HL-60 (cell line): ENCODE measurements at regions not wholly inside any gene's neighbourhood (a gene's known extent, or its start where the extent isn't known, plus 50 kb on each side); places are given as distances from the start of the nearest gene placed in this dataset.

Experiments
- GABPA ChIP-seq: IDR thresholded peaks from 2 replicates; pipeline ENCODE4 v1.6.1; 2012; ENCODE audit warnings: low read depth
- POLR2AphosphoS5 ChIP-seq: IDR thresholded peaks from 2 replicates; pipeline ENCODE4 v1.6.1; 2012; ENCODE audit warnings: low read depth
- TF ChIP-seq, protein P1 (sequence below): IDR thresholded peaks from one replicate; pipeline ENCODE4 v1.5.1; 2011; ENCODE audit warnings: low read length, control low read depth, inconsistent platforms; ENCODE audit not compliant: insufficient read depth
- TF ChIP-seq, protein P2 (sequence below): IDR thresholded peaks from 2 replicates; pipeline ENCODE4 v1.6.1; 2012; ENCODE audit warnings: low read depth; ENCODE audit not compliant: insufficient replicate concordance

DNA sequence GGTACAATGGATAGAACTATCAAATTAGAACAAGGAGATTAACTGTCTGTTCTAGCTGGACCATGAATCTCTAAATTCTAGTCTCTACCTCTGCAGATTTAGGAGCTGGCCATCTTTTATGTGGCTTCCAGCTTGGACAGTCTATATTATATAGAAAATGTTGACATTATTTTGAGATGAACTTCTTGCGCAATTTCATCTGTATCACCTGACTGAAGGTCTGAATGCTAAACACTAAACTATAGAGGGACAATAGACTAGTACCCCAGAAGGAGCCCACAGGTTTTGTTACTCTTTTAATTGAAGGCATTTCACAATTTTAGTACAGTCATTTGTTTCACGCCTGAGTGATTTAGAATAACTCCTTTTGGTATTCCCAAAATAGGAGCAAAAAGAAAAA, 222.4 kb upstream of the ANKRD30A start:
- TF ChIP-seq, protein P1, sequence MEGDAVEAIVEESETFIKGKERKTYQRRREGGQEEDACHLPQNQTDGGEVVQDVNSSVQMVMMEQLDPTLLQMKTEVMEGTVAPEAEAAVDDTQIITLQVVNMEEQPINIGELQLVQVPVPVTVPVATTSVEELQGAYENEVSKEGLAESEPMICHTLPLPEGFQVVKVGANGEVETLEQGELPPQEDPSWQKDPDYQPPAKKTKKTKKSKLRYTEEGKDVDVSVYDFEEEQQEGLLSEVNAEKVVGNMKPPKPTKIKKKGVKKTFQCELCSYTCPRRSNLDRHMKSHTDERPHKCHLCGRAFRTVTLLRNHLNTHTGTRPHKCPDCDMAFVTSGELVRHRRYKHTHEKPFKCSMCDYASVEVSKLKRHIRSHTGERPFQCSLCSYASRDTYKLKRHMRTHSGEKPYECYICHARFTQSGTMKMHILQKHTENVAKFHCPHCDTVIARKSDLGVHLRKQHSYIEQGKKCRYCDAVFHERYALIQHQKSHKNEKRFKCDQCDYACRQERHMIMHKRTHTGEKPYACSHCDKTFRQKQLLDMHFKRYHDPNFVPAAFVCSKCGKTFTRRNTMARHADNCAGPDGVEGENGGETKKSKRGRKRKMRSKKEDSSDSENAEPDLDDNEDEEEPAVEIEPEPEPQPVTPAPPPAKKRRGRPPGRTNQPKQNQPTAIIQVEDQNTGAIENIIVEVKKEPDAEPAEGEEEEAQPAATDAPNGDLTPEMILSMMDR, result no peak
- TF ChIP-seq POLR2AphosphoS5 (no peak), GABPA (no peak)
- TF ChIP-seq, protein P2, sequence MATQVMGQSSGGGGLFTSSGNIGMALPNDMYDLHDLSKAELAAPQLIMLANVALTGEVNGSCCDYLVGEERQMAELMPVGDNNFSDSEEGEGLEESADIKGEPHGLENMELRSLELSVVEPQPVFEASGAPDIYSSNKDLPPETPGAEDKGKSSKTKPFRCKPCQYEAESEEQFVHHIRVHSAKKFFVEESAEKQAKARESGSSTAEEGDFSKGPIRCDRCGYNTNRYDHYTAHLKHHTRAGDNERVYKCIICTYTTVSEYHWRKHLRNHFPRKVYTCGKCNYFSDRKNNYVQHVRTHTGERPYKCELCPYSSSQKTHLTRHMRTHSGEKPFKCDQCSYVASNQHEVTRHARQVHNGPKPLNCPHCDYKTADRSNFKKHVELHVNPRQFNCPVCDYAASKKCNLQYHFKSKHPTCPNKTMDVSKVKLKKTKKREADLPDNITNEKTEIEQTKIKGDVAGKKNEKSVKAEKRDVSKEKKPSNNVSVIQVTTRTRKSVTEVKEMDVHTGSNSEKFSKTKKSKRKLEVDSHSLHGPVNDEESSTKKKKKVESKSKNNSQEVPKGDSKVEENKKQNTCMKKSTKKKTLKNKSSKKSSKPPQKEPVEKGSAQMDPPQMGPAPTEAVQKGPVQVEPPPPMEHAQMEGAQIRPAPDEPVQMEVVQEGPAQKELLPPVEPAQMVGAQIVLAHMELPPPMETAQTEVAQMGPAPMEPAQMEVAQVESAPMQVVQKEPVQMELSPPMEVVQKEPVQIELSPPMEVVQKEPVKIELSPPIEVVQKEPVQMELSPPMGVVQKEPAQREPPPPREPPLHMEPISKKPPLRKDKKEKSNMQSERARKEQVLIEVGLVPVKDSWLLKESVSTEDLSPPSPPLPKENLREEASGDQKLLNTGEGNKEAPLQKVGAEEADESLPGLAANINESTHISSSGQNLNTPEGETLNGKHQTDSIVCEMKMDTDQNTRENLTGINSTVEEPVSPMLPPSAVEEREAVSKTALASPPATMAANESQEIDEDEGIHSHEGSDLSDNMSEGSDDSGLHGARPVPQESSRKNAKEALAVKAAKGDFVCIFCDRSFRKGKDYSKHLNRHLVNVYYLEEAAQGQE, result no peak
